CD14-positive monocyte (primary cell): ENCODE measurements at regions not wholly inside any gene's neighbourhood (a gene's known extent, or its start where the extent isn't known, plus 50 kb on each side); places are given as distances from the start of the nearest gene placed in this dataset.

Experiments
- DNase-seq, 3 donors: peaks; one replicate each; pipeline ENCODE4 v3.0.0-alpha.2; 2011 to 2022
- H2AFZ ChIP-seq: 2 replicates; pipeline ENCODE4 v1.6.0; 2012; ENCODE audit warnings: mild to moderate bottlenecking, low read depth, low read length, inconsistent platforms; ENCODE audit not compliant: insufficient read depth, poor library complexity, severe bottlenecking
- H3K27ac ChIP-seq, 2 donors: 1 replicate in 1 of 2; 2 replicates in 1 of 2; pipeline ENCODE4 v1.5.1; 2012 to 2013; ENCODE audit warnings: low read length in 2 of 2, control low read depth in 1 of 2, inconsistent platforms in 1 of 2, low read depth in 1 of 2, mild to moderate bottlenecking in 1 of 2
- H3K27me3 ChIP-seq, 2 donors: one replicate each; pipeline versions ENCODE4 v1.6.0 to v1.6.1; 2011 to 2013; ENCODE audit warnings: low read length in 2 of 2; ENCODE audit not compliant: control insufficient read depth in 2 of 2, insufficient read depth in 2 of 2
- H3K36me3 ChIP-seq, 2 donors: replicated peaks in 1 of 2; 1 replicate in 1 of 2; 2 replicates in 1 of 2; pipeline versions ENCODE4 v1.5.1 to v1.6.1; 2012 to 2013; ENCODE audit warnings: low read length in 2 of 2, control low read depth in 1 of 2, inconsistent platforms in 1 of 2, mild to moderate bottlenecking in 1 of 2; ENCODE audit not compliant: insufficient read depth in 2 of 2, control insufficient read depth in 1 of 2
- H3K4me1 ChIP-seq, 2 donors: 1 replicate in 1 of 2; 2 replicates in 1 of 2; pipeline versions ENCODE4 v1.5.1 to v1.6.1; 2012 to 2013; ENCODE audit warnings: low read length in 2 of 2, control low read depth in 1 of 2, inconsistent platforms in 1 of 2, mild to moderate bottlenecking in 1 of 2, moderate library complexity in 1 of 2; ENCODE audit not compliant: insufficient read depth in 2 of 2, control insufficient read depth in 1 of 2
- H3K4me2 ChIP-seq: replicated peaks from 2 replicates; pipeline ENCODE3; 2012; ENCODE audit warnings: low read length, moderate library complexity, mild to moderate bottlenecking; ENCODE audit not compliant: poor library complexity, severe bottlenecking; ENCODE audit errors: extremely low read depth
- H3K4me3 ChIP-seq, 3 experiments: fragments of 200-600 bp in 1 of 3; sonication (generic) in 1 of 3; replicated peaks in 1 of 3; 1 replicate in 2 of 3; 2 replicates in 1 of 3; pipeline ENCODE4 v1.5.1; 2011 to 2013; ENCODE audit warnings: low read length in 3 of 3, mild to moderate bottlenecking in 3 of 3, control low read depth in 2 of 3, low read depth in 2 of 3, inconsistent platforms in 1 of 3, moderate library complexity in 1 of 3
- H3K79me2 ChIP-seq: 2 replicates; pipeline ENCODE4 v1.6.0; 2012; ENCODE audit warnings: mild to moderate bottlenecking, control low read depth, inconsistent platforms, low read length, moderate library complexity; ENCODE audit not compliant: insufficient read depth
- H3K9ac ChIP-seq: 2 replicates; pipeline ENCODE4 v1.6.0; 2017; ENCODE audit warnings: low read length, mild to moderate bottlenecking; ENCODE audit not compliant: insufficient read depth, poor library complexity, severe bottlenecking
- H3K9me3 ChIP-seq, 2 donors: replicated peaks in 1 of 2; 1 replicate in 1 of 2; 2 replicates in 1 of 2; pipeline versions ENCODE4 v1.5.1 to v1.6.1; 2012 to 2013; ENCODE audit warnings: low read length in 2 of 2, control low read depth in 1 of 2; ENCODE audit not compliant: control insufficient read depth in 1 of 2, insufficient read depth in 1 of 2
- H4K20me1 ChIP-seq: 2 replicates; pipeline ENCODE4 v1.6.0; 2012; ENCODE audit warnings: mild to moderate bottlenecking, low read length, control low read depth, moderate library complexity; ENCODE audit not compliant: insufficient read depth
- H3K27ac Mint-ChIP-seq, 7 donors: one replicate each; pipeline ENCODE4 v1.8.0; 2020; ENCODE audit warnings: mild to moderate bottlenecking in 7 of 7, mixed read lengths in 7 of 7, moderate library complexity in 6 of 7, inconsistent platforms in 2 of 7
- H3K27me3 Mint-ChIP-seq, 3 donors: one replicate each; pipeline ENCODE4 v1.8.0; 2021 to 2022; ENCODE audit warnings: low read depth in 3 of 3, mild to moderate bottlenecking in 3 of 3, mixed read lengths in 3 of 3, moderate library complexity in 3 of 3, inconsistent platforms in 1 of 3
- H3K36me3 Mint-ChIP-seq, 2 donors: one replicate each; pipeline ENCODE4 v1.8.0; 2020; ENCODE audit warnings: mixed read lengths in 2 of 2, inconsistent platforms in 1 of 2, mild to moderate bottlenecking in 1 of 2
- H3K4me1 Mint-ChIP-seq: one replicate; pipeline ENCODE4 v1.8.0; 2020; ENCODE audit warnings: mild to moderate bottlenecking, mixed read lengths
- H3K4me3 Mint-ChIP-seq, 2 donors: one replicate each; pipeline ENCODE4 v1.8.0; 2020; ENCODE audit warnings: mild to moderate bottlenecking in 2 of 2, mixed read lengths in 2 of 2, moderate library complexity in 1 of 2
- H3K9me3 Mint-ChIP-seq, 7 donors: one replicate each; pipeline ENCODE4 v1.8.0; 2020 to 2022; ENCODE audit warnings: mixed read lengths in 7 of 7, mild to moderate bottlenecking in 6 of 7, moderate library complexity in 6 of 7, inconsistent platforms in 2 of 7
- CTCF ChIP-seq: fragments of 200-600 bp; IDR thresholded peaks from one replicate; pipeline ENCODE4 v1.8.0; 2022; ENCODE audit warnings: antibody characterized with exemption, mild to moderate bottlenecking
- WGBS: methylation state at CpG from one replicate; pipeline ENCODE4 v1.1.5; 2013; ENCODE audit warnings: missing lambda C conversion rate; ENCODE audit not compliant: insufficient coverage; 5-methylcytosine and 5-hydroxymethylcytosine counted together
- intact Hi-C, 2 donors: fragments of 100-400 bp; cut with micrococcal nuclease; formaldehyde crosslinking; loops; one replicate each; pipeline versions ENCODE4 v1.15.0 to v1.15.1; 2023

- no peak overlapping the region for H3K4me3 ChIP-seq
- no peaks in the 10 kb centered on the region for H4K20me1 ChIP-seq
- Mint-ChIP-seq H3K36me3 (no peaks in the 10 kb centered on the region), H3K27ac (no peak overlapping the region), H3K4me1 (no peaks in the 10 kb centered on the region), H3K27me3 (peaks cover 0 to 1% (median 0%) of the 10 kb centered on the region in 3 donors), H3K4me3 (no peak overlapping the region), H3K9me3 (peaks cover 0 to 3% (median 1%) of the 10 kb centered on the region in 7 donors)
- no peaks in the 10 kb centered on the region for H3K36me3 ChIP-seq
- no CpG with 5 or more reads among the region's 2 CpGs for WGBS
- H3K4me1 ChIP-seq, result peaks cover 0 to 2% of the 10 kb centered on the region in 2 donors
- no peak overlapping the region for H3K4me2 ChIP-seq
- intact Hi-C loops, result no loop called here
- H3K27me3 ChIP-seq, result no peaks in the 10 kb centered on the region
- TF ChIP-seq CTCF, result no peak
- H3K79me2 ChIP-seq, result no peaks in the 10 kb centered on the region
- DNase-seq, result no peak
- no peak overlapping the region for H3K27ac ChIP-seq
- H2AFZ ChIP-seq, result no peak overlapping the region
- H3K9ac ChIP-seq, result no peak overlapping the region
- H3K9me3 ChIP-seq, result no peaks in the 10 kb centered on the region
These were observed 201.8 kb upstream of the GK2 start for GRCh38 chr4:79609817-79610216.

- no peak overlapping the region for H3K4me2 ChIP-seq
- no peaks in the 10 kb centered on the region for H3K27me3 ChIP-seq
- WGBS, result no CpG with 5 or more reads among the region's 1 CpG
- Mint-ChIP-seq H3K9me3 (peaks cover 0 to 3% (median 1%) of the 10 kb centered on the region in 7 donors), H3K4me1 (peaks cover 12% of the 10 kb centered on the region), H3K36me3 (no peaks in the 10 kb centered on the region), H3K27me3 (peaks cover 0 to 1% (median 0%) of the 10 kb centered on the region in 3 donors), H3K27ac (no peak overlapping the region), H3K4me3 (no peak overlapping the region)
- peaks cover 5 to 13% of the 10 kb centered on the region in 2 donors for H3K4me1 ChIP-seq
- H3K27ac ChIP-seq, result no peak overlapping the region
- H3K9me3 ChIP-seq, result no peaks in the 10 kb centered on the region
- H3K9ac ChIP-seq, result no peak overlapping the region
- H2AFZ ChIP-seq, result no peak overlapping the region
- DNase-seq, result no peak
- no peaks in the 10 kb centered on the region for H4K20me1 ChIP-seq
- no peaks in the 10 kb centered on the region for H3K79me2 ChIP-seq
- no peak overlapping the region for H3K4me3 ChIP-seq
- no peak for TF ChIP-seq CTCF
- no peaks in the 10 kb centered on the region for H3K36me3 ChIP-seq
- intact Hi-C loops, result no loop called here
These were observed 200.0 kb upstream of the GK2 start for GRCh38 chr4:79607979-79608378.
